B cell (primary cell): ENCODE measurements at regions not wholly inside any gene's neighbourhood (a gene's known extent, or its start where the extent isn't known, plus 50 kb on each side); places are given as distances from the start of the nearest gene placed in this dataset.

Experiments used
- EZH2 ChIP-seq: IDR thresholded peaks from 2 replicates; pipeline ENCODE4 v1.6.1; 2012; ENCODE audit warnings: borderline replicate concordance, low read depth, mild to moderate bottlenecking, moderate library complexity, low read length; ENCODE audit not compliant: insufficient read depth, poor library complexity, severe bottlenecking
- TF ChIP-seq, protein P1 (sequence below): fragments of 200-600 bp; IDR thresholded peaks from one replicate; pipeline ENCODE4 v1.8.0; 2022; ENCODE audit warnings: antibody characterized with exemption, mild to moderate bottlenecking

DNA sequence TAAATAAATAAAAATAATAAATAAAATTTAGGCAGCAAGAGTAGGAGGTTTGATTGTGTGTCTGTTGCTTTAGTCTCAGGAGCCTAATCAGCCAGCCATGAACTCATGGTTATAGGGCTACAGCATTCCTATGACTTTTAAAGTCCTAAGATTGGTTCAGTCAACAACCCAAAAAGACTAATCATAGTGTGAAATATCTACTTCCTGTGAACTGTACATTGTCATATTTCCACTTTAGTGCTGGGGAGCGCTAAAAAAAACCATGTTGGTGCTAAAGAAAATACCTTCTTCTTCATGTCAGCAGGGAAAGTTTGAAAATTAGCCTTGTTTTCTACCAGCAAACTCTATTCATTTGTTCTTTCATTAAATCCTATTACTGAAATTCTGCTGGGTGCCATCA is 521.6 kb downstream of the RNF144A start:
- TF ChIP-seq, protein P1, sequence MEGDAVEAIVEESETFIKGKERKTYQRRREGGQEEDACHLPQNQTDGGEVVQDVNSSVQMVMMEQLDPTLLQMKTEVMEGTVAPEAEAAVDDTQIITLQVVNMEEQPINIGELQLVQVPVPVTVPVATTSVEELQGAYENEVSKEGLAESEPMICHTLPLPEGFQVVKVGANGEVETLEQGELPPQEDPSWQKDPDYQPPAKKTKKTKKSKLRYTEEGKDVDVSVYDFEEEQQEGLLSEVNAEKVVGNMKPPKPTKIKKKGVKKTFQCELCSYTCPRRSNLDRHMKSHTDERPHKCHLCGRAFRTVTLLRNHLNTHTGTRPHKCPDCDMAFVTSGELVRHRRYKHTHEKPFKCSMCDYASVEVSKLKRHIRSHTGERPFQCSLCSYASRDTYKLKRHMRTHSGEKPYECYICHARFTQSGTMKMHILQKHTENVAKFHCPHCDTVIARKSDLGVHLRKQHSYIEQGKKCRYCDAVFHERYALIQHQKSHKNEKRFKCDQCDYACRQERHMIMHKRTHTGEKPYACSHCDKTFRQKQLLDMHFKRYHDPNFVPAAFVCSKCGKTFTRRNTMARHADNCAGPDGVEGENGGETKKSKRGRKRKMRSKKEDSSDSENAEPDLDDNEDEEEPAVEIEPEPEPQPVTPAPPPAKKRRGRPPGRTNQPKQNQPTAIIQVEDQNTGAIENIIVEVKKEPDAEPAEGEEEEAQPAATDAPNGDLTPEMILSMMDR = no peak
- no peak for TF ChIP-seq EZH2
